ENCODE measurements at regions not wholly inside any gene's neighbourhood (a gene's known extent, or its start where the extent isn't known, plus 50 kb on each side); places are given as distances from the start of the nearest gene placed in this dataset.
"Not testable (repeated sequence)": the region's sequence is repeated elsewhere in the genome, so short reads cannot be mapped to it uniquely, and the experiment has no call there.

DNA sequence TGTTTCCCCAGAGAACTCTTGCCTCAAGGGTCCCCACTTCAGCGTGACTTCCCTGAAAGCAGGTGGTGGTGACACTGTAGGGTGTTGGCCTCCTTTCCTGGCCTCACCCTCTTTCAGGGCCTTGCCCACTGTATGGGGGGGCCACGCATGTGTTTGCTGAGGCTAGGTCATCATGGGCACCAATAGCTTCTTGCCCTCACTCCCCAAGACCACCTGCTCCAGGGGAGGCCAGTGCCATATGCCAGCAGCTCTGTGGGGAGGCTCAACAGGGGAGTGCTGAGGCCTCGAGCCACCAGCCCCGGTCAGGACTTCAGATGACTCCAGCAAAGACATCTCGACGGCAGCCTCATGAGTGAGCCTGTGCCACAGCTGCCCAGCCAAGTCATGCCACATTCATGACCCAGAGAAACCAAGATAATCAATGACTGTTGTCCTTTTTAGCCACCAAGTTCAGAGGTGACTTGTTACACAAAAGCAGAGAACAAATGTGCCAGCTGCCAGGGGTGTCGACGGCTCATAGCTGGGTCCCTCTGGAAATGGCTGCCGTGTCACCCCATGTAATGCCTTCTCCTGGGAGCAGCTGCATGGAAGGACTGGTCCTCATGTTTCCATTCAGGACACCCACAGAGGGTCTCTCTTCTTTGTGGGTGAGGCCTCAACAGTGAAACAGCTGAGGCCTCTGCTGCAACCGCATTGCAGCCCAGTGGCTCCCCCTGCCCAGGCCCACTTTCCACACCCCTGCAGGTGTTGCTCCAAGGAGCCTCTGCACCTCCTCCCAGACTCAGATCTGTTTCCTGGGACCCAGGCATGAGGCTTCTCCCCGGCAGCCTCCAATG lies 162.2 kb downstream of the LAT start:
- DNase-seq (ENCODE audit: low read depth, low spot score), result not testable (repeated sequence)

DNA sequence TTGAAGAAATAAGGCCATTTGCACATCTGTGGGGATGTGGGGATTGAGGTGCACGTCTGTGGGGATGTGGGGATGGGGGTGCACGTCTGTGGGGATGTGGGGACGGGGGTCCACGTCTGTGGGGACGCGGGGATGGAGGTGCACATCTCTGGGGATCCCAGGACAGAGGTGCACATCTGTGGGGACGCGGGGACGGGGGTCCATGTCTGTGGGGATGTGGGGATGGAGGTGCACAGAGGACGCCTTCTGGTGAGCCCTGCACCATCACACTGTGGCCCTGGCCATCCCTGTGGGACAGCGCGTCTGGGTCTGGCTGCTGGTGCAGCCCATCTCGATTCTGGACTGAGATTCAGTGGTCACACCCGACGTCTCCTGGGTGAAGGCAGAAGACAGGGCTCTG lies 161.4 kb downstream of the LAT start:
- DNase-seq (ENCODE audit: low read depth, low spot score), result no peak

DNA sequence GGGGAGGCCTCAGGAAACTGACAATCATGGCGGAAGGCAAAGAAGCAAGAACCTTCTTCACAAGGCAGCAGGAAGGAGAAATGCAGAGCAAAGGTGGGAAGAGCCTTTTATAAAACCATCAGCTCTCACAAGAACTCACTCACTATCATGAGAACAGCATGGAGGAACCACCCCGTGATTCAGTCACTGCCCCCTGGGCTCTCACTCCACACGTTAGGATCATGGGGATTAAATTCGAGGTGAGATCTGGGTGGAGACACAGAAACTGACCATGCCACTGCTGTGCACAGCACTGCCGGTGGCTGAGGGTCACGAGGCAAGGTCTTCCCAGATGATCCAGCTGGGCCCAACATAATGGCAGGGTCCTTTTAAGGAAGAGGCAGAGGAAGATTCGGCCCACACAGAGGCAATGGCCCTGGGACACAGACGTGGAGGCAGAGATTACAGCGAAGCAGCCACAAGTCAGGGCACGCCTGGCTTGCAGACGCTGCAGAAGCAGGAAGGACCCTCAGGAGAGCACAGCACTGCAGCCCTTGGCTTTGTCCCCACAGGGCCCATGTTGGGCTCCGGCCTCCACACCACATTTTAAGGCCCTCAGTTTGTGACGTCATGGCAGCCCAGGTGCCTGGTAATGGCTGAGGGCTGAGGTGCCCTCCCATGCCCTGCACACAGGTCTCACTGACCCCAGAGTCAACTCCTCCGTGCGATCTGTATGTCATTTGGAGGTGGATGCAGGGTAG lies 160.8 kb downstream of the LAT start:
- not testable (repeated sequence) for DNase-seq (ENCODE audit: low read depth, low spot score)

GRCh38 chr16:29145086-29145485 lies 160.2 kb downstream of the LAT start:
- DNase-seq (ENCODE audit: low read depth, low spot score), result not testable (repeated sequence)

- not testable (repeated sequence) for DNase-seq (ENCODE audit: low read depth, low spot score)
Measured at GRCh38 chr16:29144669-29145062, 159.8 kb downstream of the LAT start.

- DNase-seq (ENCODE audit: low read depth, low spot score), result not testable (repeated sequence)
Measured at GRCh38 chr16:29143739-29144668, 159.2 kb downstream of the LAT start.

DNA sequence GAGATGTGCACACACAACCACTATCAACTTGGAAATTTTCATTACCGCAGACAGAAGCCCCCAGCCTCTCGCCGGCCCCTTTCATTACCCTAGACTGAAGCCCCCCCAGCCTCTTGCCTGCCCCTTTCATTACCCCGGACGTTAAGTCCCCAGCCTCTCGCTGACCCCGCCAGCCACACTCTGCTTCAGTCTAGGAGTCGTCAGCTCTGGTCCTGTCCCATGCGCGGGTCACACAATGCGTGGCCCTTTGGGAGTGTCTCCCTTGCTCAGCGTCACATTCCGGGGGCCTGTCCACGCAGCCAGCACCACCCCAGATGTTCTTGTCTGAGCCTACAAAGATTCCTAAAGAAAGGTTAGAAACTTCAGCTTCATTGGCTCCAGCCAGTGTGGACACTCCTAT lies 157.7 kb downstream of the LAT start:
- not testable (repeated sequence) for DNase-seq (ENCODE audit: low read depth, low spot score)

GRCh38 chr16:29141586-29142324 lies 156.9 kb downstream of the LAT start:
- no peak for DNase-seq (ENCODE audit: low read depth, low spot score)

- DNase-seq (ENCODE audit: low read depth, low spot score), result not testable (repeated sequence)
Measured at GRCh38 chr16:29141121-29141520, 156.3 kb downstream of the LAT start.

DNA sequence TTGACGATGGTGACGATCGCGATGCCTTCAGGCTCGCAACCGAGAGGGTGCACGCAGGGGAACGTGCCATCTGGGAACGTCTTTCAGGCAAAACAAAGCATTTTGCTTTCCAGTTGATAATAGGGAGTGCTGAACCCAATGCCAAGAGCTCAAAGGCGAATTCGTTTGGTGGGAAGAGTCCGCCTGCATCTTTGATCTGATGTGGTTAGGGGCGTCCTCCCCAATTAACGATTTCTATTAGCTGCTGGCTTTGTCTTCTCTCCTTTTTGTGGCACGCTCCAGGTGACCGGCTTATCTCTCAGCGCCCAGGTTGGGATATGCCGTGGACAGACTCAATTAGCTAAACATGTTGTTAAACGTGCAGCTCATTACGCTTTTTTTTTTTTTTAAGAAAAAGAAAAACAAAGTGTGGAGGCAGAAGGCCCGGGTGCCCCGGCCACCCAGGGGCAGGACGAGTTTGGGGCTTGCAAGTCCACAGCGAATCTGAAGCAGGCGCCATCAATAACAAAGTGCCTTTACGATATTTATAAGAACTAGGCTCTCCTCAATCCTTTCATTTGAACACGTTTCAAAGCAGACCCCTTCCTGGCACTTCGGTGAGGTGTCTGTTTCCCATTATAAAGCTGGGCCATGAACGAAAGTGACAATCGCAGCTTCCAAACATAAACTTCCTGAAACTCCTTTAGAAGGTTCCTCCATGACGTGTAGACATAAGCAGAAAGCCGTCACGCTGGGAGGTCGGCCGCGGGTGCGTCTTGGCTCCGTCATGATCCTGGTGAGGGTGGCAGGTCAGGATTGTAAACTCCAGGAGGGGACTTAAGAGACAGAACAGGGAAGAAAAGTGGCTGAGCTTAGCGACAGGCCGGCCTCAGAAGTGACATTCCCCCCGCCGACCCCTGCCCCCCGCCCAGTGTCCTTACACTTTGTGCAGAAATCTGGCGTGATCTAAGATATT lies 155.3 kb downstream of the LAT start:
- not testable (repeated sequence) for DNase-seq (ENCODE audit: low read depth, low spot score)

- no peak for DNase-seq (ENCODE audit: low read depth, low spot score)
Measured at GRCh38 chr16:29139261-29139802, 154.5 kb downstream of the LAT start.

DNA sequence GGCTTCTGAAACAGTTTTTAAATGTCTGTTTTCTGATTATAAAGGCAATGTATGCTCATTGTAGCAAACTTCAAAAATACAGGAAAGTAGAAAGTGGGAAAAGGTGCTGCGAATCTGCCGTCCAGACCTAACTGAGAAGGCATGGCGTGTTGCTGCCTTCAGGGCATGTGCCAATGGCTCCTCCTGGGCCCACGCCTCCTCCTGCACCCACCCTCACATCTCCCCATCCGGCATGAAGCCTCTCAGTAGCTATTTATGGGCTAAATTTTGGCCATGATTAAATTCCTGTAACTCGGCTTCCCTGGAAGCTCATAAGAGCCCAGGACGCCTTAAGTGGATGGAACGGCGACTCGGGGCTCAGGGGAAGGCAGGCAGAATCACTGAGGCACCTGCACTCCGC lies 153.8 kb downstream of the LAT start:
- not testable (repeated sequence) for DNase-seq (ENCODE audit: low read depth, low spot score)

DNA sequence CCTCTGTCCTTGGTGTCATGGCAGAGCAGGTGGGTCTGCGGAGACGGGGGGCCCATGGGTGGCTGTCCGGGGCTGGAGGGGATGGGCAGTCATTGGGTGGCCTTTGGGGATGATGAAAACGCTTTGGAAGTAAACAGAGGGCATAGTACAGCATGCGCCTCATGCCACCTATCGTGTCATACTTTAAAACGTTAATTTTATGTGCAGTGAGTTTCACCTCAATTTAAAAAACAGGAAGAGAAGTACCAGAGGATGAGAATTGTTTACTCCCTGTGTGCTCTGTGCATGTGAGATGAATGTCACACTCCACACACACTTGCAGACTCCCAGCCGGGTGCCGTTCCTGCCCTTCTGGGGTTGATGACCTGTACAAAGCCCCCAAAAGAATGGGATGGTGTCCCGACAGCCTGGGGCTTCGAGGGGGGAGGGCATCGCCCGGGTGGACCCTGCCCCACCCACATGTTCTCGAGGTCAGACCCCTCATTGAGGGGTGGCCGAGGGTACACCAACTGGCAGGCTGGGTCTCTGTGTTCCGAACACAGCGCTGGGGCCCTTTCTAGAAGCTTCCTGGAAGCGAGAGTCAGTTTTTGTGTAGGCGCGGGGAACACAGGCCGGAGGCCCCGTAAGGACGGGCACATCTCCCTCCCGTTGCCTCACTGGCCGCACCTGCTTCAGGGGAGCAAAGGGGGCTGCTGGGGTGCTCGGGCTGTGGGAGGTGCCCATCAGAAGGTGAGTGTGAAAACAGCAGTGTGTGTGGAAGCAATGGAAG lies 153.2 kb downstream of the LAT start:
- DNase-seq (ENCODE audit: low read depth, low spot score), result not testable (repeated sequence)

GRCh38 chr16:29137461-29137860 lies 152.6 kb downstream of the LAT start:
- DNase-seq (ENCODE audit: low read depth, low spot score), result not testable (repeated sequence)

DNA sequence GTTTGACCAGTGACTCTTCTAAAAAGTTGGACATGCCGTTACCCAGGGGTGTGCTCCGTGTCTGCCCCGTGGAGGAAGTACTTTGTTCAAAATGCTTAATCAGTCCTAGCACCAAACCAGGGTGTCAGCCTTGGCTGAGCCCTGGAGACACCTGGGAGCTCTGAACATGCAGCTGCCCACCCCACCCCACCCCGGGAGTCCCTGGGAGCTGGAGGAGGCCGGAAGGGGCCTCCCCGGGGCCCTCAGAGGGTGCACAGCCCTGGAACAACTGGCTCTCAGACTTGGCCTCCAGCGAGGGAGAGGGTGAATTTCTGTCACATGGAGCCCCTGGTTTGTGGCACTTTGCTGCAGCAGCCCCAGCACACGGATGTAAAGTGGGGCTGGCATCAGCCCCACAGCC lies 152.1 kb downstream of the LAT start:
- not testable (repeated sequence) for DNase-seq (ENCODE audit: low read depth, low spot score)

DNA sequence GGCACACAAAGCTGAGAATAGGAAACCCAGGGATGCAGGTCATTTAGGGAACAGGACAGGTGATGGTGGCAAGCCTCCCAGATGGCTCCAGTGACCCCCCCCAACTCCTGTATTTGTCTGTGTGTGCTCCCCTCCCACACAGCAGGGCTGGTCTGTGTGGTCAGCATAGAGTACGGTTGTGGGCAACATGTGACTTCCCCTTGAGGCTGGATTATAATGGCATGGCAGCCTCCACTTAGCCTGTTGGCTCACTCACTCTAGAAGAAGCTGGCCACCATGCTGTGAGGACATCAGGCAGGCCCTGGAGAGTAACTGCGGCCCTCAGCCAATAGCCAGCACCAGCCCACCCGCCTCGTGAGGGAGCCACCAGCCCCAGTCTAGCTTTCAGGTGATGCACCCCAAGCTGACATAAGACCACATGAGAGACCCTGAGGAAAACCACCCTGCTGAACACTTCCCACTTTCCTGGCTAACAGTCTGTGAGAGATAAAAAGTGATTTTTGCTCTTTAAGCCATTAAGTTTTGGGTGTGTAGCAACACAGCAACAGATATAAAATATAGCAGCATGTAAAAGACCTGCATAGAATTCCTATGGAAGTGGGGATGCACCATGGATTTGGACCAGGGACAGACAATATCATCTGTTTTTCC lies 151.3 kb downstream of the LAT start:
- not testable (repeated sequence) for DNase-seq (ENCODE audit: low read depth, low spot score)

GRCh38 chr16:29135098-29135497 lies 150.2 kb downstream of the LAT start:
- not testable (repeated sequence) for DNase-seq (ENCODE audit: low read depth, low spot score)

Measured in astrocyte of the hippocampus (primary cell).